AG04450 (cell line): ENCODE measurements at regions not wholly inside any gene's neighbourhood (a gene's known extent, or its start where the extent isn't known, plus 50 kb on each side); places are given as distances from the start of the nearest gene placed in this dataset.

ENCODE experiments used
- CTCF ChIA-PET: fragments of 300-600, 350-600 bp; formaldehyde crosslinking; extraction: SDS; loops from one replicate; lab custom pipeline; 2022; ENCODE audit warnings: antibody characterized with exemption, inconsistent platforms; lab: Charles Lee
- POLR2A ChIA-PET: fragments of 350-600 bp; formaldehyde crosslinking; extraction: SDS; loops from one replicate; lab custom pipeline; 2021; ENCODE audit warnings: antibody characterized with exemption, inconsistent platforms; lab: Yijun Ruan, JAX
- DNase-seq: peaks from one replicate; pipeline ENCODE4 v3.0.0-alpha.2; 2011; ENCODE audit warnings: low read depth, low spot score
- H3K27ac ChIP-seq: one replicate; pipeline ENCODE4 v1.5.1; 2012; ENCODE audit warnings: low read depth, low read length, control low read depth
- H3K27me3 ChIP-seq: one replicate; pipeline ENCODE4 v1.6.0; 2012; ENCODE audit warnings: low read length; ENCODE audit not compliant: control insufficient read depth, insufficient read depth
- H3K4me3 ChIP-seq: 2 replicates; pipeline ENCODE4 v1.5.1; 2011; ENCODE audit warnings: mild to moderate bottlenecking, low read depth, low read length, control low read depth
- H3K9me3 ChIP-seq: 2 replicates; pipeline ENCODE4 v1.5.1; 2012; ENCODE audit warnings: low read length; ENCODE audit not compliant: control insufficient read depth, insufficient read depth
- TF ChIP-seq, protein P1 (sequence below): IDR thresholded peaks from 2 replicates; pipeline ENCODE4 v1.5.1; 2011; ENCODE audit warnings: low read depth, low read length, control low read depth, inconsistent platforms

GRCh38 chr20:11729806-11730205 lies 187.9 kb upstream of the BTBD3 start:
- H3K27me3 ChIP-seq, result peaks cover 3% of the 10 kb centered on the region
- POLR2A ChIA-PET, result no interaction called here
- TF ChIP-seq, protein P1, sequence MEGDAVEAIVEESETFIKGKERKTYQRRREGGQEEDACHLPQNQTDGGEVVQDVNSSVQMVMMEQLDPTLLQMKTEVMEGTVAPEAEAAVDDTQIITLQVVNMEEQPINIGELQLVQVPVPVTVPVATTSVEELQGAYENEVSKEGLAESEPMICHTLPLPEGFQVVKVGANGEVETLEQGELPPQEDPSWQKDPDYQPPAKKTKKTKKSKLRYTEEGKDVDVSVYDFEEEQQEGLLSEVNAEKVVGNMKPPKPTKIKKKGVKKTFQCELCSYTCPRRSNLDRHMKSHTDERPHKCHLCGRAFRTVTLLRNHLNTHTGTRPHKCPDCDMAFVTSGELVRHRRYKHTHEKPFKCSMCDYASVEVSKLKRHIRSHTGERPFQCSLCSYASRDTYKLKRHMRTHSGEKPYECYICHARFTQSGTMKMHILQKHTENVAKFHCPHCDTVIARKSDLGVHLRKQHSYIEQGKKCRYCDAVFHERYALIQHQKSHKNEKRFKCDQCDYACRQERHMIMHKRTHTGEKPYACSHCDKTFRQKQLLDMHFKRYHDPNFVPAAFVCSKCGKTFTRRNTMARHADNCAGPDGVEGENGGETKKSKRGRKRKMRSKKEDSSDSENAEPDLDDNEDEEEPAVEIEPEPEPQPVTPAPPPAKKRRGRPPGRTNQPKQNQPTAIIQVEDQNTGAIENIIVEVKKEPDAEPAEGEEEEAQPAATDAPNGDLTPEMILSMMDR, result no peak
- no peak overlapping the region for H3K4me3 ChIP-seq
- H3K27ac ChIP-seq, result no peak overlapping the region
- CTCF ChIA-PET, result no interaction called here
- no peak for DNase-seq
- no peaks in the 10 kb centered on the region for H3K9me3 ChIP-seq

DNA sequence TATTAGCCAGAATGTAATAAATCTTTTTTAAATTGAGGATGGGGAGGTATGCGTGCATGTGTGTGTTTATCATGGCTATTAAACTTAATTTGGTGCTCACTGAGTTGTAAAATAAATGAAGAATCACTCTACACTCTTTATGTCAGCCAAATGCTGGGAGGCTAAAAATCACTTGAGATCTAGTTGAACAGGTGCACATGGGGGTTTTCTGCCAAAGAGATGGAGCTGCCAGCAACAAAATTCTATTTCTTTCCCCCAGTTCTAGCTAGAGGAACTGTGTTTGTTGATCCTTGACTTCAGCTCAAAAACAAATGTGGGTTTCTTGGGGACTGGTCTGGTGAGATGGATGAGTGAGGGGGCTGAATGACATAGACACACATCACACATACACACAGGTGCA lies 183.3 kb upstream of the BTBD3 start:
- peaks cover 4% of the 10 kb centered on the region for H3K27me3 ChIP-seq
- no peak overlapping the region for H3K4me3 ChIP-seq
- no peaks in the 10 kb centered on the region for H3K9me3 ChIP-seq
- no peak for DNase-seq
- ChIA-PET CTCF (no interaction called here), POLR2A (no interaction called here)
- no peak overlapping the region for H3K27ac ChIP-seq
- TF ChIP-seq, protein P1, result no peak

GRCh38 chr20:11738852-11739251 lies 178.8 kb upstream of the BTBD3 start:
- CTCF ChIA-PET, result no interaction called here
- no peak overlapping the region for H3K27ac ChIP-seq
- DNase-seq, result no peak
- POLR2A ChIA-PET, result no interaction called here
- H3K9me3 ChIP-seq, result no peaks in the 10 kb centered on the region
- TF ChIP-seq, protein P1, result no peak
- H3K4me3 ChIP-seq, result no peak overlapping the region
- H3K27me3 ChIP-seq, result peaks cover 4% of the 10 kb centered on the region

DNA sequence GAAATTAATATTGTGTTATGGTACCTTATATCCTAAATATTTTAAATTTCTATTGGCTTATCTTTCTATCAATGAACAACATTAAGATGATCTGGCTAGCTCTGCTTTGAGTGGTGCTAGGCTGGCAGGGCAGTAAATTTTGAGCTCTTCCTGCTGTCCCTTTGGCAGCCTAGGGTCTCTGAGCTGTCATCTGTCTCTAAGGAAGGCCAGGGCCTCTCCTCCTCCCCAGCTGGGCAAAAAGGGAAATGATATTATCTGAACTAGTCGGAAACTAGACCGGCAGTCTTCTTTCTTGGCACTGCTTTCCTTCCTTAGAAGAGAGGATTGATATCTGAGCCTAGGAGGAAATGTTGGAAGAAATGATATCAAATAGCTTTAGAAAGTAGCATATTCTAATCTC lies 176.7 kb upstream of the BTBD3 start:
- Histone ChIP-seq H3K4me3 (no peak overlapping the region), H3K27me3 (peaks cover 2% of the 10 kb centered on the region), H3K27ac (no peak overlapping the region), H3K9me3 (no peaks in the 10 kb centered on the region)
- TF ChIP-seq, protein P1, result no peak
- ChIA-PET POLR2A (no interaction called here), CTCF (no interaction called here)
- no peak for DNase-seq

DNA sequence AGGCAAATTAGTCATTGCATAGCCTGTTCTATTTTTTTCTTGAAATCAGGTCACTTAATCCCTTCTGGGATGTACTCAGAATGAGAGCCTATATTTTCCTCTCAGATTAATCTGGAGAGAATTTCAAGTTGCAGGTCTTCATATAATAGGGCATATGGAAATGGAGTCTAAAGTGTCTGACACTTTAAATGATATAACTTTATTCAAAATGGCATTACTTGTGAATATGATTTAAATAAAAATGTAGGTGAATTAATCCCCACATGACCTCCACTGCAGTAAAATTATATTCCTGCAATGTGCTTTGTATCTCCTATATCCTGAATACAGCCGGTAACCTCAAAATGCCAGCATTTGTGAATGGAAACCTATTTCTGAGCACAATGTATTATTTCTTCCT lies 172.5 kb upstream of the BTBD3 start:
- ChIA-PET POLR2A (no interaction called here), CTCF (no interaction called here)
- Histone ChIP-seq H3K4me3 (no peak overlapping the region), H3K27ac (no peak overlapping the region), H3K27me3 (no peaks in the 10 kb centered on the region), H3K9me3 (no peaks in the 10 kb centered on the region)
- TF ChIP-seq, protein P1, result no peak
- DNase-seq, result no peak
